HCT116 (cell line): ENCODE measurements at regions not wholly inside any gene's neighbourhood (a gene's known extent, or its start where the extent isn't known, plus 50 kb on each side); places are given as distances from the start of the nearest gene placed in this dataset.

Experiments used
- ATAC-seq: fragments of 200-7000 bp; cut with Tn5 transposase; 2 replicates; pipeline ENCODE4 v1.9.1; 2020; ENCODE audit warnings: mild to moderate bottlenecking, moderate library complexity
- BruUV-seq: library from RNA; stranded (reverse); fragments of 400-500 nt; replicated peaks from 2 replicates; lab custom pipeline; 2021; lab: Mats Ljungman, UMichigan
- CTCF ChIA-PET: fragments of 300-600 bp; sonication (Branson Sonifier 250); formaldehyde crosslinking; loops from one replicate; lab custom pipeline; 2021; ENCODE audit warnings: antibody characterized with exemption; lab: Charles Lee
- POLR2A ChIA-PET: fragments of 300-600, 350-600 bp; sonication (Branson Sonifier 250); formaldehyde crosslinking; loops from one replicate; lab custom pipeline; 2021; ENCODE audit warnings: antibody characterized with exemption; lab: Charles Lee
- RAD21 ChIA-PET, 2 experiments: fragments of 300-600 bp; sonication (Branson Sonifier 250); formaldehyde crosslinking; loops; one replicate each; lab custom pipeline; 2023; ENCODE audit warnings: low total read pairs in 2 of 2; ENCODE audit not compliant: uncharacterized antibody in 2 of 2, unreplicated experiment in 2 of 2, low non-redundant PET in 1 of 2; lab: Charles Lee
- DNase-seq: peaks from one replicate; pipeline ENCODE4 v3.0.0-alpha.2; 2010; ENCODE audit warnings: low read depth, low spot score
- H2AFZ ChIP-seq: fragments of 200-600 bp; shearing (Covaris generic), sonication (generic); 2 replicates; pipeline ENCODE4 v1.6.1; 2017; ENCODE audit warnings: low read depth, mixed run types, mixed read lengths, antibody characterized with exemption, low read length; ENCODE audit not compliant: poor library complexity, severe bottlenecking
- H3K27ac ChIP-seq: 2 replicates; pipeline ENCODE4 v1.5.1; 2012; ENCODE audit warnings: low read depth, low read length
- H3K27me3 ChIP-seq: fragments of 200-600 bp; sonication (generic); 2 replicates; pipeline ENCODE4 v1.6.1; 2016; ENCODE audit warnings: mixed run types, low read length, mixed read lengths; ENCODE audit not compliant: insufficient read depth
- H3K36me3 ChIP-seq, 2 experiments: fragments of 200-500 bp in 1 of 2; fragments of 200-600 bp in 1 of 2; sonication (Bioruptor generic) in 1 of 2; sonication (generic) in 1 of 2; 2 replicates each; pipeline versions ENCODE4 v1.5.1 to v1.6.1; 2014 to 2016; ENCODE audit warnings: low read length in 2 of 2, inconsistent platforms in 1 of 2, mixed read lengths in 1 of 2, mixed run types in 1 of 2; ENCODE audit not compliant: insufficient read depth in 2 of 2, control insufficient read depth in 1 of 2
- H3K4me1 ChIP-seq, 2 experiments: fragments of 200-600 bp in 1 of 2; sonication (generic) in 1 of 2; 2 replicates each; pipeline versions ENCODE4 v1.5.1 to v1.6.1; 2012 to 2017; ENCODE audit warnings: low read length in 2 of 2, inconsistent platforms in 1 of 2, mild to moderate bottlenecking in 1 of 2, mixed read lengths in 1 of 2, mixed run types in 1 of 2, moderate library complexity in 1 of 2; ENCODE audit not compliant: insufficient read depth in 2 of 2, control insufficient read depth in 1 of 2
- H3K4me2 ChIP-seq: fragments of 200-600 bp; sonication (generic); 2 replicates; pipeline ENCODE4 v1.6.1; 2017; ENCODE audit warnings: mixed run types, low read length, mixed read lengths
- H3K4me3 ChIP-seq, 2 experiments: fragments of 200-600 bp in 1 of 2; sonication (generic) in 1 of 2; replicated peaks in 1 of 2; 2 replicates each; pipeline ENCODE4 v1.5.1; 2011 to 2016; ENCODE audit warnings: low read length in 2 of 2, control low read depth in 1 of 2, low read depth in 1 of 2, mild to moderate bottlenecking in 1 of 2, mixed read lengths in 1 of 2, mixed run types in 1 of 2
- H3K79me2 ChIP-seq: fragments of 200-600 bp; sonication (generic); 2 replicates; pipeline ENCODE4 v1.6.1; 2017; ENCODE audit warnings: mild to moderate bottlenecking, mixed run types, low read length, moderate library complexity, mixed read lengths; ENCODE audit not compliant: insufficient read depth
- H3K9ac ChIP-seq: fragments of 200-600 bp; sonication (generic); 2 replicates; pipeline ENCODE4 v1.6.1; 2016; ENCODE audit warnings: low read length, mixed read lengths
- H3K9me2 ChIP-seq: fragments of 200-600 bp; sonication (generic), shearing (Covaris generic); 2 replicates; pipeline ENCODE4 v1.6.1; 2017; ENCODE audit warnings: mixed run types, mild to moderate bottlenecking, moderate library complexity; ENCODE audit not compliant: insufficient read depth
- H3K9me3 ChIP-seq, 2 experiments: fragments of 200-500 bp in 1 of 2; fragments of 200-600 bp in 1 of 2; sonication (Bioruptor generic) in 1 of 2; sonication (generic) in 1 of 2; 2 replicates each; pipeline ENCODE4 v1.6.1; 2014 to 2017; ENCODE audit warnings: low read length in 2 of 2, mixed read lengths in 2 of 2, inconsistent platforms in 1 of 2, low read depth in 1 of 2, mild to moderate bottlenecking in 1 of 2, mixed run types in 1 of 2, moderate library complexity in 1 of 2; ENCODE audit not compliant: control insufficient read depth in 1 of 2, insufficient read depth in 1 of 2
- H4K20me1 ChIP-seq: fragments of 200-600 bp; sonication (generic), shearing (Covaris generic); 2 replicates; pipeline ENCODE4 v1.6.1; 2017; ENCODE audit warnings: mixed run types, mild to moderate bottlenecking, moderate library complexity; ENCODE audit not compliant: insufficient read depth
- CBX3 ChIP-seq: IDR thresholded peaks from 2 replicates; pipeline ENCODE4 v1.6.1; 2012; ENCODE audit warnings: low read depth
- CEBPB ChIP-seq: IDR thresholded peaks from 2 replicates; pipeline ENCODE4 v1.6.1; 2012; ENCODE audit warnings: low read depth
- ELF1 ChIP-seq: IDR thresholded peaks from 2 replicates; pipeline ENCODE4 v1.6.1; 2012; ENCODE audit warnings: low read depth, borderline replicate concordance
- EZH2 ChIP-seq: fragments of 200-600 bp; sonication (generic); IDR thresholded peaks from 2 replicates; pipeline ENCODE4 v1.6.1; 2017; ENCODE audit warnings: antibody characterized with exemption, mixed run types
- EZH2phosphoT487 ChIP-seq: fragments of 200-600 bp; IDR thresholded peaks from 2 replicates; pipeline ENCODE4 v1.6.1; 2018; ENCODE audit warnings: antibody characterized with exemption, borderline replicate concordance
- FOSL1 ChIP-seq: IDR thresholded peaks from 2 replicates; pipeline ENCODE4 v1.6.1; 2012; ENCODE audit warnings: low read depth
- JUND ChIP-seq: IDR thresholded peaks from 2 replicates; pipeline ENCODE4 v1.6.1; 2012
- POLR2A ChIP-seq: IDR thresholded peaks from 2 replicates; pipeline ENCODE4 v1.7.0; 2011; ENCODE audit warnings: borderline replicate concordance; ENCODE audit not compliant: insufficient read depth, insufficient read length; ENCODE audit errors: extremely low read depth
- RAD21 ChIP-seq: IDR thresholded peaks from 2 replicates; pipeline ENCODE4 v1.6.1; 2012; ENCODE audit warnings: low read depth, mild to moderate bottlenecking
- SIN3A ChIP-seq: IDR thresholded peaks from 2 replicates; pipeline ENCODE4 v1.6.1; 2012; ENCODE audit warnings: low read depth
- SP1 ChIP-seq: IDR thresholded peaks from 2 replicates; pipeline ENCODE4 v1.6.1; 2012; ENCODE audit warnings: low read depth
- SRF ChIP-seq: IDR thresholded peaks from 2 replicates; pipeline ENCODE4 v1.6.1; 2012; ENCODE audit warnings: low read depth
- TCF7L2 ChIP-seq: IDR thresholded peaks from 2 replicates; pipeline ENCODE4 v1.7.0; 2011; ENCODE audit warnings: borderline replicate concordance, inconsistent platforms; ENCODE audit not compliant: insufficient read depth, insufficient read length; ENCODE audit errors: extremely low read depth
- YY1 ChIP-seq: IDR thresholded peaks from 2 replicates; pipeline ENCODE4 v1.6.1; 2011; ENCODE audit warnings: low read length, low read depth, moderate library complexity, mild to moderate bottlenecking; ENCODE audit not compliant: insufficient replicate concordance; ENCODE audit errors: extremely low read depth
- ZFX ChIP-seq: fragments of 450-650 bp; IDR thresholded peaks from 2 replicates; pipeline ENCODE4 v1.6.1; 2017
- ZNF274 ChIP-seq: fragments of 200-500 bp; sonication (Bioruptor generic); IDR thresholded peaks from 2 replicates; pipeline ENCODE4 v1.6.1; 2014; ENCODE audit warnings: mild to moderate bottlenecking, low read depth, low read length, inconsistent platforms
- intact Hi-C: fragments of 100-400 bp; cut with micrococcal nuclease; formaldehyde crosslinking; loops from 2 replicates; pipeline ENCODE4 v1.10.0; 2022
- TF ChIP-seq, protein P1 (sequence below): IDR thresholded peaks from 2 replicates; pipeline ENCODE4 v1.6.1; 2012; ENCODE audit warnings: low read depth
- TF ChIP-seq, protein P2 (sequence below): IDR thresholded peaks from 2 replicates; pipeline ENCODE4 v1.6.1; 2012
- TF ChIP-seq, protein P3 (sequence below): IDR thresholded peaks from 2 replicates; pipeline ENCODE4 v1.6.1; 2012

DNA sequence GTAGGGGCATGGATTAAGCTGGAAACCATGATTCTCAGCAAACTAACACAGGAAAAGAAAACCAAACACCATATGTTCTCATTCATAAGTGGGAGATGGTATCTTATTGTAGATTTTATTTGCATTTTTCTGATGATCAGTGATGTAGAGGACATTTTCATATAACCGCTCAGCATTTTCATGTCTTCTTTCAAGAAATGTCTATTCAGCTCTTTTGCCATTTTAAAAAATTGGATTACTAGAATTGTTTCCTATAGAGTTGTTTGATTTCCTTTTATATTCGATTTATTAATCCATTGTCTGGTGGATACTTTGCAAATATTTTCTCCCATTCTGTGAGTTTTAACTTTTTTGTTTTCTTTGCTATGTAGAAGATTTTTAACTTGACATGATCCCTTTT, 682.2 kb upstream of the BCHE start:
- POLR2A ChIA-PET: no interaction called here
- Histone ChIP-seq H3K27ac (no peak overlapping the region), H3K36me3 (no peaks in the 10 kb centered on the region), H3K4me2 (no peak overlapping the region), H3K9me2 (no peaks in the 10 kb centered on the region), H3K9ac (no peak overlapping the region), H2AFZ (no peak overlapping the region), H3K9me3 (no peaks in the 10 kb centered on the region), H3K4me3 (no peak overlapping the region), H3K4me1 (no peaks in the 10 kb centered on the region), H4K20me1 (no peaks in the 10 kb centered on the region), H3K79me2 (no peaks in the 10 kb centered on the region), H3K27me3 (no peaks in the 10 kb centered on the region)
- intact Hi-C loops: no loop called here
- TF ChIP-seq EZH2phosphoT487 (no peak), ZFX (no peak), ELF1 (no peak), SRF (no peak), SP1 (no peak), FOSL1 (no peak), SIN3A (no peak), POLR2A (no peak)
- TF ChIP-seq, protein P1, sequence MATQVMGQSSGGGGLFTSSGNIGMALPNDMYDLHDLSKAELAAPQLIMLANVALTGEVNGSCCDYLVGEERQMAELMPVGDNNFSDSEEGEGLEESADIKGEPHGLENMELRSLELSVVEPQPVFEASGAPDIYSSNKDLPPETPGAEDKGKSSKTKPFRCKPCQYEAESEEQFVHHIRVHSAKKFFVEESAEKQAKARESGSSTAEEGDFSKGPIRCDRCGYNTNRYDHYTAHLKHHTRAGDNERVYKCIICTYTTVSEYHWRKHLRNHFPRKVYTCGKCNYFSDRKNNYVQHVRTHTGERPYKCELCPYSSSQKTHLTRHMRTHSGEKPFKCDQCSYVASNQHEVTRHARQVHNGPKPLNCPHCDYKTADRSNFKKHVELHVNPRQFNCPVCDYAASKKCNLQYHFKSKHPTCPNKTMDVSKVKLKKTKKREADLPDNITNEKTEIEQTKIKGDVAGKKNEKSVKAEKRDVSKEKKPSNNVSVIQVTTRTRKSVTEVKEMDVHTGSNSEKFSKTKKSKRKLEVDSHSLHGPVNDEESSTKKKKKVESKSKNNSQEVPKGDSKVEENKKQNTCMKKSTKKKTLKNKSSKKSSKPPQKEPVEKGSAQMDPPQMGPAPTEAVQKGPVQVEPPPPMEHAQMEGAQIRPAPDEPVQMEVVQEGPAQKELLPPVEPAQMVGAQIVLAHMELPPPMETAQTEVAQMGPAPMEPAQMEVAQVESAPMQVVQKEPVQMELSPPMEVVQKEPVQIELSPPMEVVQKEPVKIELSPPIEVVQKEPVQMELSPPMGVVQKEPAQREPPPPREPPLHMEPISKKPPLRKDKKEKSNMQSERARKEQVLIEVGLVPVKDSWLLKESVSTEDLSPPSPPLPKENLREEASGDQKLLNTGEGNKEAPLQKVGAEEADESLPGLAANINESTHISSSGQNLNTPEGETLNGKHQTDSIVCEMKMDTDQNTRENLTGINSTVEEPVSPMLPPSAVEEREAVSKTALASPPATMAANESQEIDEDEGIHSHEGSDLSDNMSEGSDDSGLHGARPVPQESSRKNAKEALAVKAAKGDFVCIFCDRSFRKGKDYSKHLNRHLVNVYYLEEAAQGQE: no peak
- no TSS peak for BruUV-seq
- ATAC-seq (no peak), DNase-seq (no peak)
- RAD21 ChIA-PET: no interaction called here
- CTCF ChIA-PET: no interaction called here

DNA sequence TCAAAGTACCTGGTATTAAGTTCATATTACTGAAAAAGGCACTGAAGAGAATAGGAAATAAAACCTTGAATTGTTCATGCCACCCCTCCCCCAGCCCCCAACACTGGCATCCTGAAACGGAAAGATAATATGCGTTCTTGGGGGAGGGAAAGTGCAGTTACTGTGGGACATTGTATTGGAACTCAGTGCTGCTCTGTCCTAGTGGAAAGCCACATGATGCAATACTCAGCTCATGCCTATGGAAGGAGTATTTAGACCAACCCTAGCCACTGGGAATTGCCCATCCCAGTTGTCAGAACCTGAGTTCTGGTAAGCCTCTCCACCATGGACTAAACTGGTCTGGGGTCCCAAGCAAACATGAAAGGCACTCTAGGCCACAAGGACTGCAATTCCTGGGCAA, 680.8 kb upstream of the BCHE start:
- no peaks in the 10 kb centered on the region for H3K4me1 ChIP-seq
- H3K4me3 ChIP-seq: no peak overlapping the region
- ATAC-seq (no peak), DNase-seq (no peak)
- RAD21 ChIA-PET: no interaction called here
- intact Hi-C loops: no loop called here
- H3K9me2 ChIP-seq: no peaks in the 10 kb centered on the region
- H3K27ac ChIP-seq: no peak overlapping the region
- POLR2A ChIA-PET: no interaction called here
- no peaks in the 10 kb centered on the region for H3K36me3 ChIP-seq
- no TSS peak for BruUV-seq
- H3K4me2 ChIP-seq: no peak overlapping the region
- H3K27me3 ChIP-seq: no peaks in the 10 kb centered on the region
- H3K79me2 ChIP-seq: no peaks in the 10 kb centered on the region
- CTCF ChIA-PET: no interaction called here
- no peak overlapping the region for H2AFZ ChIP-seq
- no peaks in the 10 kb centered on the region for H3K9me3 ChIP-seq
- H4K20me1 ChIP-seq: no peaks in the 10 kb centered on the region
- H3K9ac ChIP-seq: no peak overlapping the region
- TF ChIP-seq RAD21: no peak
- TF ChIP-seq, protein P2, sequence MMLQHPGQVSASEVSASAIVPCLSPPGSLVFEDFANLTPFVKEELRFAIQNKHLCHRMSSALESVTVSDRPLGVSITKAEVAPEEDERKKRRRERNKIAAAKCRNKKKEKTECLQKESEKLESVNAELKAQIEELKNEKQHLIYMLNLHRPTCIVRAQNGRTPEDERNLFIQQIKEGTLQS: no peak
- TF ChIP-seq POLR2A: no peak
- no peak for TF ChIP-seq ZFX
- TF ChIP-seq EZH2: no peak
- TF ChIP-seq, protein P3, sequence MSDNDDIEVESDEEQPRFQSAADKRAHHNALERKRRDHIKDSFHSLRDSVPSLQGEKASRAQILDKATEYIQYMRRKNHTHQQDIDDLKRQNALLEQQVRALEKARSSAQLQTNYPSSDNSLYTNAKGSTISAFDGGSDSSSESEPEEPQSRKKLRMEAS: no peak
- no peak for TF ChIP-seq YY1
- TF ChIP-seq CBX3: no peak
- no peak for TF ChIP-seq TCF7L2
- TF ChIP-seq ZNF274: no peak
- TF ChIP-seq CEBPB: no peak
- TF ChIP-seq JUND: no peak
- TF ChIP-seq SP1: no peak
- no peak for TF ChIP-seq SIN3A
- no peak for TF ChIP-seq SRF
- no peak for TF ChIP-seq FOSL1
- TF ChIP-seq ELF1: no peak
